ENCODE measurements at regions not wholly inside any gene's neighbourhood (a gene's known extent, or its start where the extent isn't known, plus 50 kb on each side); places are given as distances from the start of the nearest gene placed in this dataset.

DNA sequence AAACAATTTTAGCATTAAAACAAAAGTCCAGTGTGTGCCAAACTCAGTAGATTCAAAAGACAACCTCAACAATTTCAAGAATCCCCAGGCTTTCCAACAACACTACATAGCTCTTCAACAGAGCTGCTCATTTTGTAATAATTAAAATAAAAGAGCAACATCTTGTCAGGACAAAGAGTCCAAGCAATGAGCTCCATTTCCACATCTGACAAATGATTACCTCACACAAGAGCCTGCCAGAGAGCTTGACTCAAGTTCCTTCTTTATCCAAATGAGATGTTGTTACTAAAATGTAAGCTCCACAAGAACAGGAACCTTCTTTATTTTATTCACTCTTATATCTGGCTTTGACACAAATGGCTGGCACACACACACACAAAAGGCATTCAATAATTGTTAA, 449.8 kb downstream of the HACE1 start:
- intact Hi-C loops (cut with DNase I), result no loop called here
- H3K4me1 ChIP-seq, result no peaks in the 10 kb centered on the region
- no peaks in the 10 kb centered on the region for H3K36me3 ChIP-seq
- no peak for ATAC-seq
- no peak for DNase-seq
- no peak overlapping the region for H3K4me3 ChIP-seq
- H3K9me3 ChIP-seq, result no peaks in the 10 kb centered on the region
- no peaks in the 10 kb centered on the region for H3K27me3 ChIP-seq
- TF ChIP-seq, protein P1, sequence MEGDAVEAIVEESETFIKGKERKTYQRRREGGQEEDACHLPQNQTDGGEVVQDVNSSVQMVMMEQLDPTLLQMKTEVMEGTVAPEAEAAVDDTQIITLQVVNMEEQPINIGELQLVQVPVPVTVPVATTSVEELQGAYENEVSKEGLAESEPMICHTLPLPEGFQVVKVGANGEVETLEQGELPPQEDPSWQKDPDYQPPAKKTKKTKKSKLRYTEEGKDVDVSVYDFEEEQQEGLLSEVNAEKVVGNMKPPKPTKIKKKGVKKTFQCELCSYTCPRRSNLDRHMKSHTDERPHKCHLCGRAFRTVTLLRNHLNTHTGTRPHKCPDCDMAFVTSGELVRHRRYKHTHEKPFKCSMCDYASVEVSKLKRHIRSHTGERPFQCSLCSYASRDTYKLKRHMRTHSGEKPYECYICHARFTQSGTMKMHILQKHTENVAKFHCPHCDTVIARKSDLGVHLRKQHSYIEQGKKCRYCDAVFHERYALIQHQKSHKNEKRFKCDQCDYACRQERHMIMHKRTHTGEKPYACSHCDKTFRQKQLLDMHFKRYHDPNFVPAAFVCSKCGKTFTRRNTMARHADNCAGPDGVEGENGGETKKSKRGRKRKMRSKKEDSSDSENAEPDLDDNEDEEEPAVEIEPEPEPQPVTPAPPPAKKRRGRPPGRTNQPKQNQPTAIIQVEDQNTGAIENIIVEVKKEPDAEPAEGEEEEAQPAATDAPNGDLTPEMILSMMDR (IDR thresholded peaks at IDR 0.05), result no peak
- no peak overlapping the region for H3K27ac ChIP-seq

DNA sequence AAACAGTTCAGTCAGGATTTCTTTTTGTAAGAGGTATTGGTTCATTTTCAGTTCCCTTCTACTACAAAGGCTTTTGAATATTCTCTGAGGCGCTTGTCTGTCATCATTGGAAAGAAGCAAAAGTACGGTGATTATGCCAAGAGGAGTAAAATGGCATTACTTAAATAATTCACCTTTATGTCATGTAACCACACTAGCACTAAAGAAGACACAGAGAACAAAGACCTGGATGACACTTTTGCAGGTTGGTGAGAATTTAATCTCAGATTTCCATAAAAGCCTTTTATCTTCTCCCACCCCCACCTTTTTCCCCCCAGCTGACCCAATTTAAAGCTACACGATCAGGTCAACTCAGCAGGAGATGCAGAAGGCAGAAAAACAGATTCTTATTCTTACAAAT, 451.8 kb downstream of the HACE1 start:
- Histone ChIP-seq H3K4me1 (no peaks in the 10 kb centered on the region), H3K4me3 (no peak overlapping the region), H3K27me3 (no peaks in the 10 kb centered on the region), H3K36me3 (no peaks in the 10 kb centered on the region), H3K27ac (no peak overlapping the region), H3K9me3 (no peaks in the 10 kb centered on the region)
- ATAC-seq (no peak), DNase-seq (no peak)
- TF ChIP-seq, protein P1 (IDR thresholded peaks at IDR 0.05), result no peak
- intact Hi-C loops (cut with DNase I), result no loop called here

DNA sequence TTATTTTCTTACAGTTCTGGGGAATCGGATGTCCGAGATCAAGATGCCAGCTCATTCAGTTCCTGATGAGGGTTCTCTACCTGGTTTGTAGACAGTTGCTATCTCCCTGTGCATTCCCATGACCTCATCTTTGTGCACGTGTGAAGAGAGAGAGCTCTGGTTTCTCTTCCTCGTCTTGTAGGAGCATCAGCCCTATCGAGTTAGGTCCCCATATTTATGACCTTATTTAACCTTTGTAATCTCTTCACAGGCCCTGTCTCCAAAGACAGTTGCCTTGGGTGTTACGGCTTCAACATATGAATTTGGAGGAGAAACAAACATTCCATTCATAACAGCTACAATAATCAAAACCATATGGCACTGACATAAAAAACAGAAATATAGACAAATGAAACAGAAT, 455.3 kb downstream of the HACE1 start:
- TF ChIP-seq, protein P1 (IDR thresholded peaks at IDR 0.05), result no peak
- intact Hi-C loops (cut with DNase I), result no loop called here
- Histone ChIP-seq H3K4me1 (no peaks in the 10 kb centered on the region), H3K9me3 (no peaks in the 10 kb centered on the region), H3K36me3 (no peaks in the 10 kb centered on the region), H3K27me3 (no peaks in the 10 kb centered on the region), H3K27ac (no peak overlapping the region), H3K4me3 (no peak overlapping the region)
- ATAC-seq (no peak), DNase-seq (no peak)

GRCh38 chr6:104402572-104402971, 457.1 kb downstream of the HACE1 start:
- Histone ChIP-seq H3K4me3 (no peak overlapping the region), H3K4me1 (no peaks in the 10 kb centered on the region), H3K36me3 (no peaks in the 10 kb centered on the region), H3K27me3 (no peaks in the 10 kb centered on the region), H3K27ac (no peak overlapping the region), H3K9me3 (no peaks in the 10 kb centered on the region)
- TF ChIP-seq, protein P1 (IDR thresholded peaks at IDR 0.05), result no peak
- intact Hi-C loops (cut with DNase I), result no loop called here
- no peak for DNase-seq
- ATAC-seq, result no peak

- no peaks in the 10 kb centered on the region for H3K27me3 ChIP-seq
- TF ChIP-seq, protein P1 (IDR thresholded peaks at IDR 0.05), result no peak
- H3K4me1 ChIP-seq, result no peaks in the 10 kb centered on the region
- no peak for DNase-seq
- no peak for ATAC-seq
- H3K4me3 ChIP-seq, result no peak overlapping the region
- no peak overlapping the region for H3K27ac ChIP-seq
- no peaks in the 10 kb centered on the region for H3K36me3 ChIP-seq
- intact Hi-C loops (cut with DNase I), result no loop called here
- H3K9me3 ChIP-seq, result no peaks in the 10 kb centered on the region
Observed at GRCh38 chr6:104401926-104402325, 457.8 kb downstream of the HACE1 start.

Data from left lung (tissue), 4 donors.